ENCODE measurements at regions not wholly inside any gene's neighbourhood (a gene's known extent, or its start where the extent isn't known, plus 50 kb on each side); places are given as distances from the start of the nearest gene placed in this dataset.
A peak's percentile ranks its signal among the peaks of the same experiment; 100 is the strongest.

DNA sequence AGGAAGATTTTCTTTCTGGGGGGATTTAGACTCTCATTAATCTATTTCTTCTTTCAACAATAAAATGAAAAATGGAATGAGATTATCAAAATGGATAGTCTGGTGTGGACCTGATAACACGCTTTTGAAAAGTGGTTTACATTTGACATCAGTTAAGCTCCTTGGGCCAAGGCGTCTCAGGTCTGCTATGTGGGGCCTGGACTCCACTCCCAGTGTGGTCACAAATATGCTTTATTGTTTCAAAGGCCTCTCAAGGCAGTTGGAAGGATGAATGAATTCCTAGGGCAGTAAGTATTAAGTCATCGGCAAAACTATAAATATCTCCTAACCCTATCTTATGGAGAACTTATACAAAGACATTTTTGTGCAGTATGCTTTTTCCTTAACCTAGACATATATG lies 74.5 kb downstream of the ETAA1 start:
- H3K4me1 Mint-ChIP-seq = no peaks in the 10 kb centered on the region
- H3K27me3 ChIP-seq (ENCODE audit: control insufficient read depth, insufficient read depth, low read length) = no peaks in the 10 kb centered on the region
- no peak for DNase-seq
- no peaks in the 10 kb centered on the region for H3K36me3 ChIP-seq (ENCODE audit: control insufficient read depth, insufficient read depth, low read length)
- no peak overlapping the region for H3K27ac Mint-ChIP-seq
- no peak overlapping the region for H3K4me3 ChIP-seq (ENCODE audit: low read length)
- H3K4me1 ChIP-seq (ENCODE audit: control insufficient read depth, insufficient read depth, low read length) = no peaks in the 10 kb centered on the region
- H3K27ac ChIP-seq (ENCODE audit: low read length) = no peak overlapping the region
- no peaks in the 10 kb centered on the region for H3K9me3 Mint-ChIP-seq
- no peak for ATAC-seq
- H3K27me3 Mint-ChIP-seq (ENCODE audit: low read depth in 2 of 2) = peaks cover 10 to 33% of the 10 kb centered on the region in 2 donors
- H3K4me3 Mint-ChIP-seq = no peak overlapping the region
- intact Hi-C loops (cut with micrococcal nuclease) = no loop called here
- 74% methylated on average over 2 of the region's 3 CpGs for WGBS (ENCODE audit: insufficient coverage)
- no peaks in the 10 kb centered on the region for H3K36me3 Mint-ChIP-seq
- TF ChIP-seq CTCF (IDR thresholded peaks at IDR 0.05) = no peak
- no peaks in the 10 kb centered on the region for H3K9me3 ChIP-seq (ENCODE audit: control insufficient read depth, insufficient read depth, low read length)

DNA sequence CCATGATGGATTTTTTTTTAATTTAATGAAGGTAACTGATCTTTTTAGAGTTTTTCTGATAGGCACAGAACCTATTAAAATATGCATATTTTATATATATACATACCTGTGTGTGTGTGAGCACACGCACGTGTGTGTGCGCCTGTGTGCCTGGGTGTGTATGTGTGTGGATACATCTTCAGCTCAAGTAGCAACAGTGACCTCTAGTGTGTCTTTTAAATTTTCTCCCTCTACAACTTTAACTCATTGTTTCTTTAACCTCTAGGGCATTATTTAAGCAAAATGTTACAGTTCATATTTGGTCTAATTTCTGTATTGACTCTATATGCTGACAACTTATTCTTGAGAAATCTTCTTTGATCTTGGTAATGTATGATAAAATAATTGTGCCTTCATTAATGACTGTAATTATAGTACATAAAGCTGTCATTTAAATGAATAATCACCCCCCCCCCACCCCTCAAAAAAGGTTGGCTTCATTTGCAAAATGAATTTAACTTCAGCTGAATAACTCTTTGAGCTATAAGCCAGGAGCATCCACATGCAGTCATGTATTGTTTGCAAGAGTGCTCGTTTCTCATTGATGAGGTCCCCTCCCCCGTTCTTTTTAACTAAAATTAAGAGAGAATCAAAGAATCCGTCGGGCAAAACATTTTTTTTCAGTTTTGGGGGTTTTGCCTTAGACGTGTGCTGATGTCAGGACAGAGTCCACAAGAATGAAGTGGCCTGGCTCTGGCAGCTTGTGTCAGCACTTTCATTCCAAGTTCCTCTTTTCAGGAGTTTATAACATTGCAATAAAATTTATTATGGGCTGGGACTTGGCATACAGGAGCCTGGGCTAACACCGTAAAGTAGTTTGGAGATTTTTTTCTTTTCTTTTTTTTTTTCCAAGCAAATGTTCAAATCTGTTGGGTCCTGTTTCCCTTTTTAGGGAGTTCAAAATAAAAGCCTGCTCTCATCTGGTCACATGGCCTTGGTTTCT lies 80.0 kb downstream of the ETAA1 start:
- TF ChIP-seq CTCF (IDR thresholded peaks at IDR 0.05) = no peak
- H3K9me3 Mint-ChIP-seq = no peaks in the 10 kb centered on the region
- peaks cover 11 to 54% of the 10 kb centered on the region in 2 donors for H3K27me3 Mint-ChIP-seq (ENCODE audit: low read depth in 2 of 2)
- H3K4me1 Mint-ChIP-seq = no peaks in the 10 kb centered on the region
- Histone ChIP-seq H3K27ac (ENCODE audit: low read length) (no peak overlapping the region), H3K36me3 (ENCODE audit: control insufficient read depth, insufficient read depth, low read length) (no peaks in the 10 kb centered on the region), H3K4me1 (ENCODE audit: control insufficient read depth, insufficient read depth, low read length) (no peaks in the 10 kb centered on the region), H3K9me3 (ENCODE audit: control insufficient read depth, insufficient read depth, low read length) (no peaks in the 10 kb centered on the region), H3K4me3 (ENCODE audit: low read length) (no peak overlapping the region), H3K27me3 (ENCODE audit: control insufficient read depth, insufficient read depth, low read length) (no peaks in the 10 kb centered on the region)
- no peak overlapping the region for H3K4me3 Mint-ChIP-seq
- 13% methylated on average over 6 of the region's 9 CpGs for WGBS (ENCODE audit: insufficient coverage)
- intact Hi-C loops (cut with micrococcal nuclease) = no loop called here
- ATAC-seq (no peak), DNase-seq (peak in 1 of 2 donors; percentile 2)
- no peaks in the 10 kb centered on the region for H3K36me3 Mint-ChIP-seq
- no peak overlapping the region for H3K27ac Mint-ChIP-seq

DNA sequence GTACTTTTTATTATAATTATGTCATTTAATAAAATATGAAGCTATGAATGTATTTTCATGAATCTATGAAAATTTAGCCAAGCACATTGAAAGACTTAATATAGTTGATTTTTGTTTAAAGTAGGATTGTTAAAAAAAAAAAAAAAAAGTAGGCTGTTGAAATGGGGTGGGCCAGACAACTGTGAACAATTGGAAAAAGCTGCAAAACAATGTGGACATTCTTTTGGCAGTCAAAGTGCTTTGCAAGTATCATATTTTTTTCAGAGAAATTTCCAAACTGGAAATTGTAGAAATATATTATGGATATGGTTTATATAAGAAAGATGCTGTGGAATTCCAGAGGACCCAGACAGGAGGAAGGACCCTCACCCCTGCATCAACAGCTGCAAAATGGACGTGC lies 82.1 kb downstream of the ETAA1 start:
- H3K9me3 ChIP-seq (ENCODE audit: control insufficient read depth, insufficient read depth, low read length) = no peaks in the 10 kb centered on the region
- no peak overlapping the region for H3K4me3 Mint-ChIP-seq
- no peaks in the 10 kb centered on the region for H3K9me3 Mint-ChIP-seq
- ATAC-seq (no peak), DNase-seq (no peak)
- no peaks in the 10 kb centered on the region for H3K27me3 ChIP-seq (ENCODE audit: control insufficient read depth, insufficient read depth, low read length)
- H3K36me3 ChIP-seq (ENCODE audit: control insufficient read depth, insufficient read depth, low read length) = no peaks in the 10 kb centered on the region
- H3K4me1 ChIP-seq (ENCODE audit: control insufficient read depth, insufficient read depth, low read length) = no peaks in the 10 kb centered on the region
- peaks cover 8 to 48% of the 10 kb centered on the region in 2 donors for H3K27me3 Mint-ChIP-seq (ENCODE audit: low read depth in 2 of 2)
- no peak for TF ChIP-seq CTCF (IDR thresholded peaks at IDR 0.05)
- no peak overlapping the region for H3K27ac ChIP-seq (ENCODE audit: low read length)
- H3K27ac Mint-ChIP-seq = no peak overlapping the region
- H3K36me3 Mint-ChIP-seq = no peaks in the 10 kb centered on the region
- H3K4me1 Mint-ChIP-seq = no peaks in the 10 kb centered on the region
- intact Hi-C loops (cut with micrococcal nuclease) = no loop called here
- no CpG with 5 or more reads among the region's 1 CpG for WGBS (ENCODE audit: insufficient coverage)
- no peak overlapping the region for H3K4me3 ChIP-seq (ENCODE audit: low read length)

Data from natural killer cell (primary cell).